K562 (cell line): ENCODE measurements at regions not wholly inside any gene's neighbourhood (a gene's known extent, or its start where the extent isn't known, plus 50 kb on each side); places are given as distances from the start of the nearest gene placed in this dataset.

Source experiments
- ATAC-seq: fragments of 200-7000 bp; cut with Tn5 transposase; 3 replicates; pipeline ENCODE4 v1.9.1; 2020; ENCODE audit warnings: moderate library complexity
- BruUV-seq: library from RNA; stranded (reverse); fragments of 400-500 nt; replicated peaks from 2 replicates; lab custom pipeline; 2021; lab: Mats Ljungman, UMichigan
- CTCF ChIA-PET: fragments of 300-600 bp; formaldehyde crosslinking; extraction: SDS; loops from one replicate; lab custom pipeline; 2021; ENCODE audit warnings: low intra/inter-chr PET ratio; lab: Yijun Ruan, JAX
- POLR2A ChIA-PET: fragments of 300-600, 350-650 bp; sonication (Branson Sonifier 250); formaldehyde crosslinking; extraction: SDS; loops from one replicate; lab custom pipeline; 2021; ENCODE audit warnings: antibody characterized with exemption, inconsistent platforms; lab: Yijun Ruan, JAX
- DNase-seq, 4 experiments: peaks; one replicate each; pipeline versions ENCODE4 v3.0.0 to v3.0.0-alpha.2; 2011 to 2018; ENCODE audit warnings: low spot score in 3 of 4, mixed read lengths in 3 of 4; ENCODE audit errors: extremely low read depth in 1 of 4
- FAIRE-seq: peaks from 2 replicates; lab custom pipeline; 2011; peaks lifted over from hg19 to GRCh38; lab: Jason Lieb, UNC
- H2AFZ ChIP-seq: 2 replicates; pipeline ENCODE4 v1.6.0; 2011; ENCODE audit warnings: low read depth, low read length, control low read depth, inconsistent platforms
- H3K27ac ChIP-seq: fragments of 200-600 bp; 3 replicates; pipeline ENCODE4 v1.8.0; 2011; ENCODE audit warnings: low read depth, mild to moderate bottlenecking, control low read depth, inconsistent platforms, low read length, moderate library complexity, mixed read lengths; ENCODE audit errors: extremely low read depth
- H3K27me3 ChIP-seq, 2 experiments: fragments of 300-600 bp in 1 of 2; 2 replicates in 1 of 2; 3 replicates in 1 of 2; pipeline versions ENCODE4 v1.6.0 to v1.8.0; 2011; ENCODE audit warnings: inconsistent platforms in 2 of 2, low read length in 2 of 2, mild to moderate bottlenecking in 1 of 2, mixed read lengths in 1 of 2, moderate library complexity in 1 of 2; ENCODE audit not compliant: control insufficient read depth in 2 of 2, insufficient read depth in 2 of 2
- H3K36me3 ChIP-seq: fragments of 300-600 bp; 3 replicates; pipeline ENCODE4 v1.8.0; 2011; ENCODE audit warnings: mild to moderate bottlenecking, low read length, inconsistent platforms; ENCODE audit not compliant: control insufficient read depth, insufficient read depth
- H3K4me1 ChIP-seq, 2 experiments: fragments of 200-600 bp in 1 of 2; replicated peaks in 1 of 2; 2 replicates in 1 of 2; 3 replicates in 1 of 2; pipeline versions ENCODE4 v1.5.1 to v1.8.0; 2011; ENCODE audit warnings: inconsistent platforms in 2 of 2, low read length in 2 of 2, mild to moderate bottlenecking in 1 of 2, mixed read lengths in 1 of 2, moderate library complexity in 1 of 2; ENCODE audit not compliant: control insufficient read depth in 2 of 2, insufficient read depth in 2 of 2
- H3K4me2 ChIP-seq: 2 replicates; pipeline ENCODE4 v1.6.1; 2011; ENCODE audit warnings: low read length, control low read depth, inconsistent platforms, mixed read lengths; ENCODE audit not compliant: insufficient read depth
- H3K4me3 ChIP-seq: fragments of 200-600 bp; sonication (generic), shearing (Covaris generic); 2 replicates; pipeline ENCODE4 v1.5.1; 2016; ENCODE audit warnings: control low read depth, inconsistent platforms
- H3K79me2 ChIP-seq: fragments of 200-600 bp; 3 replicates; pipeline ENCODE4 v1.8.0; 2011; ENCODE audit warnings: low read length, inconsistent platforms; ENCODE audit not compliant: control insufficient read depth, insufficient read depth
- H3K9ac ChIP-seq, 2 experiments: 2 replicates each; pipeline versions ENCODE4 v1.6.0 to v1.6.1; 2011; ENCODE audit warnings: low read depth in 2 of 2, low read length in 2 of 2, control low read depth in 1 of 2, inconsistent platforms in 1 of 2, mild to moderate bottlenecking in 1 of 2, mixed read lengths in 1 of 2; ENCODE audit not compliant: insufficient read depth in 1 of 2
- H3K9me1 ChIP-seq: one replicate; pipeline ENCODE4 v1.6.0; 2011; ENCODE audit warnings: inconsistent platforms, mild to moderate bottlenecking, low read length, moderate library complexity; ENCODE audit not compliant: control insufficient read depth, insufficient read depth
- H3K9me3 ChIP-seq: replicated peaks from 2 replicates; pipeline ENCODE4 v1.5.1; 2011; ENCODE audit warnings: low read depth, low read length, inconsistent platforms; ENCODE audit not compliant: control insufficient read depth, insufficient read depth
- H4K20me1 ChIP-seq: replicated peaks from 2 replicates; pipeline ENCODE4 v1.6.1; 2011; ENCODE audit warnings: low read length, inconsistent platforms, mixed read lengths; ENCODE audit not compliant: control insufficient read depth, insufficient read depth
- FOXA3 ChIP-seq, 2 experiments: fragments of 450-650 bp in 1 of 2; sonication (generic) in 1 of 2; formaldehyde crosslinking; IDR thresholded peaks in 1 of 2; conservative IDR thresholded peaks in 1 of 2; 2 replicates each; pipeline versions ENCODE4 v1.4.0 to v1.8.0; 2020 to 2022; ENCODE audit warnings: mild to moderate bottlenecking in 2 of 2, missing genetic modification reagents in 1 of 2
- ZBTB17 ChIP-seq: fragments of 450-650 bp; formaldehyde crosslinking; IDR thresholded peaks from 2 replicates; pipeline ENCODE4 v1.4.0; 2020; ENCODE audit warnings: mild to moderate bottlenecking
- WGBS: fragments of 100-300 bp; shearing (Covaris generic); methylation state at CpG from one replicate; pipeline ENCODE4 v1.1.6; 2016; ENCODE audit warnings: low coverage, mixed read lengths; ENCODE audit not compliant: insufficient coverage; ENCODE audit errors: missing lambda C conversion rate; 5-methylcytosine and 5-hydroxymethylcytosine counted together
- in situ Hi-C: fragments of 300-500 bp; cut with MboI; formaldehyde crosslinking; loops from 4 replicates; pipeline ENCODE4 v1.15.0; 2018; ENCODE audit warnings: inconsistent platforms, mixed read lengths
- intact Hi-C: fragments of 100-400 bp; cut with micrococcal nuclease; formaldehyde crosslinking; loops from 2 replicates; pipeline ENCODE4 v1.14.2; 2022
- TF ChIP-seq, protein P1 (sequence below): fragments of 250-450 bp; sonication (Bioruptor Pico); IDR thresholded peaks from 2 replicates; pipeline ENCODE4 v1.9.0; 2021; ENCODE audit warnings: mild to moderate bottlenecking, inconsistent platforms
- TF ChIP-seq, protein P2 (sequence below): fragments of 250-450 bp; sonication (Bioruptor Pico); IDR thresholded peaks from 2 replicates; pipeline ENCODE4 v1.9.0; 2021; ENCODE audit warnings: mild to moderate bottlenecking
- TF ChIP-seq, protein P3 (sequence below), 2 experiments: fragments of 450-650 bp in 1 of 2; sonication (generic) in 1 of 2; formaldehyde crosslinking; conservative IDR thresholded peaks; 2 replicates each; pipeline versions ENCODE4 v1.4.0 to v1.8.1; 2020 to 2022; ENCODE audit warnings: mild to moderate bottlenecking in 1 of 2, missing genetic modification reagents in 1 of 2

DNA sequence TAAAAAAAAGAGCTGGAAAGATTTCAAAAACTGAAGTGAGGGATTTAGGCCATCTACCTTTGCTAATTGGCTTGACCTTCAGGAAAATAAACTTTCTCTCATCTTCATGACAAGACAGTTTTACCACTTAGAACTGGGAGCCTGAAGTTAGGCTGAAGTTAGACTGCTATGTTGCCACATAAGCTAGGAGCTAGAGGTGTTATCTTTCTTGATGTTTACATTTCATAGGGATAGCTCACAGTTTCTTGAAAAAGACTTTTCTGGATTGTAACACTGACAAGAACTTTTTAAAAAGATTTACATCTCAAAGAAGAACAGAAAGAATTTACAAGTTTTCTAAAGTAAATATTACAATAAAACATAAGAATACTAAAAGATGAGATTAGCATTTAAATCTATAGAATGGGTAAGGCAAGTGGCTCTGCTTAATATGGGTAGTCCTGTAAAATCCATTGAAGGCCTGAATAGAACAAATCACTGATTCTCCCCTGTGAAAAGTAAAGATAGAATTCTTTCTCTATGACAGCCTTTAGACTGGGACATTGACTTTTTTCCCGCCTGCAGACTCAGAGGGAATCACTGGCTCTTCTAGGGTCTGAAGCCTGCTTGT, 1665.4 kb upstream of the CDH9 start:
- no peaks in the 10 kb centered on the region for H3K79me2 ChIP-seq
- no peaks in the 10 kb centered on the region for H3K9me3 ChIP-seq
- ChIA-PET CTCF (no interaction called here), POLR2A (no interaction called here)
- in situ Hi-C loops = no loop called here
- H3K4me1 ChIP-seq = no peaks in the 10 kb centered on the region
- H3K4me3 ChIP-seq = no peak overlapping the region
- H3K4me2 ChIP-seq = no peak overlapping the region
- DNase-seq (no peak), FAIRE-seq (no peak), ATAC-seq (no peak)
- TF ChIP-seq, protein P1, sequence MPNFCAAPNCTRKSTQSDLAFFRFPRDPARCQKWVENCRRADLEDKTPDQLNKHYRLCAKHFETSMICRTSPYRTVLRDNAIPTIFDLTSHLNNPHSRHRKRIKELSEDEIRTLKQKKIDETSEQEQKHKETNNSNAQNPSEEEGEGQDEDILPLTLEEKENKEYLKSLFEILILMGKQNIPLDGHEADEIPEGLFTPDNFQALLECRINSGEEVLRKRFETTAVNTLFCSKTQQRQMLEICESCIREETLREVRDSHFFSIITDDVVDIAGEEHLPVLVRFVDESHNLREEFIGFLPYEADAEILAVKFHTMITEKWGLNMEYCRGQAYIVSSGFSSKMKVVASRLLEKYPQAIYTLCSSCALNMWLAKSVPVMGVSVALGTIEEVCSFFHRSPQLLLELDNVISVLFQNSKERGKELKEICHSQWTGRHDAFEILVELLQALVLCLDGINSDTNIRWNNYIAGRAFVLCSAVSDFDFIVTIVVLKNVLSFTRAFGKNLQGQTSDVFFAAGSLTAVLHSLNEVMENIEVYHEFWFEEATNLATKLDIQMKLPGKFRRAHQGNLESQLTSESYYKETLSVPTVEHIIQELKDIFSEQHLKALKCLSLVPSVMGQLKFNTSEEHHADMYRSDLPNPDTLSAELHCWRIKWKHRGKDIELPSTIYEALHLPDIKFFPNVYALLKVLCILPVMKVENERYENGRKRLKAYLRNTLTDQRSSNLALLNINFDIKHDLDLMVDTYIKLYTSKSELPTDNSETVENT (CRISPR knock-in tag) = no peak
- TF ChIP-seq ZBTB17 (CRISPR knock-in tag) (no peak), FOXA3 (CRISPR knock-in tag; conservative IDR thresholded peaks at IDR 0.05 in 1 of 2, IDR thresholded peaks at IDR 0.05 in 1 of 2) (0 out of 4 replicates have a peak, but pooled peaks of 1 of the 2 experiments have one; percentile 24)
- TF ChIP-seq, protein P2, sequence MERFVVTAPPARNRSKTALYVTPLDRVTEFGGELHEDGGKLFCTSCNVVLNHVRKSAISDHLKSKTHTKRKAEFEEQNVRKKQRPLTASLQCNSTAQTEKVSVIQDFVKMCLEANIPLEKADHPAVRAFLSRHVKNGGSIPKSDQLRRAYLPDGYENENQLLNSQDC (CRISPR knock-in tag) = no peak
- TF ChIP-seq, protein P3, sequence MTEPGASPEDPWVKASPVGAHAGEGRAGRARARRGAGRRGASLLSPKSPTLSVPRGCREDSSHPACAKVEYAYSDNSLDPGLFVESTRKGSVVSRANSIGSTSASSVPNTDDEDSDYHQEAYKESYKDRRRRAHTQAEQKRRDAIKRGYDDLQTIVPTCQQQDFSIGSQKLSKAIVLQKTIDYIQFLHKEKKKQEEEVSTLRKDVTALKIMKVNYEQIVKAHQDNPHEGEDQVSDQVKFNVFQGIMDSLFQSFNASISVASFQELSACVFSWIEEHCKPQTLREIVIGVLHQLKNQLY (CRISPR knock-in tag; conservative IDR thresholded peaks at IDR 0.05) = no peak
- H2AFZ ChIP-seq = no peak overlapping the region
- 4% methylated on average over 1 of the region's 1 CpG for WGBS
- H3K36me3 ChIP-seq = no peaks in the 10 kb centered on the region
- no peaks in the 10 kb centered on the region for H4K20me1 ChIP-seq
- H3K9me1 ChIP-seq = no peaks in the 10 kb centered on the region
- intact Hi-C loops = no loop called here
- no peak overlapping the region for H3K27ac ChIP-seq
- no TSS peak for BruUV-seq
- no peak overlapping the region for H3K9ac ChIP-seq
- no peaks in the 10 kb centered on the region for H3K27me3 ChIP-seq
